Pancreas (tissue), 10 donors: ENCODE measurements at regions not wholly inside any gene's neighbourhood (a gene's known extent, or its start where the extent isn't known, plus 50 kb on each side); places are given as distances from the start of the nearest gene placed in this dataset.

Source experiments
- ATAC-seq, 4 donors: fragments of 200-7000 bp; cut with Tn5 transposase; one replicate each; pipeline versions ENCODE4 v1.8.0 to v1.9.1; 2020; ENCODE audit warnings: mild to moderate bottlenecking in 4 of 4, moderate library complexity in 4 of 4
- DNase-seq, 6 donors: peaks; one replicate each; pipeline ENCODE4 v3.0.0-alpha.2; 2020
- FAIRE-seq: peaks from 2 replicates; lab custom pipeline; 2012; peaks lifted over from hg19 to GRCh38; lab: Jason Lieb, UNC
- H3K27ac ChIP-seq, 4 donors: fragments of 200-600 bp; sonication (generic); 1 replicate in 3 of 4; 2 replicates in 1 of 4; pipeline versions ENCODE4 v1.5.0 to v1.8.0; 2020
- H3K27me3 ChIP-seq, 4 donors: fragments of 200-600 bp; one replicate each; pipeline ENCODE4 v1.8.0; 2021
- H3K36me3 ChIP-seq, 3 donors: fragments of 200-600 bp; sonication (generic) in 1 of 3; one replicate each; pipeline versions ENCODE4 v1.5.0 to v1.8.0; 2020 to 2021
- H3K4me1 ChIP-seq, 3 donors: fragments of 200-600 bp; one replicate each; pipeline ENCODE4 v1.8.0; 2021
- H3K4me3 ChIP-seq, 4 donors: fragments of 200-600 bp; sonication (generic) in 2 of 4; one replicate each; pipeline versions ENCODE4 v1.5.0 to v1.8.0; 2020 to 2021
- H3K9me3 ChIP-seq, 4 donors: fragments of 200-600 bp; one replicate each; pipeline ENCODE4 v1.8.0; 2021
- WGBS, 2 donors: extraction: QIAGEN DNeasy Blood & Tissue Kit; methylation state at CpG; one replicate each; pipeline ENCODE4 v1.1.7; 2013; 5-methylcytosine and 5-hydroxymethylcytosine counted together
- intact Hi-C, 3 donors: fragments of 100-400 bp; cut with DNase I; formaldehyde crosslinking; loops; one replicate each; pipeline versions ENCODE4 v1.11.1 to v1.14.2; 2022
- TF ChIP-seq, protein P1 (sequence below), 4 donors: fragments of 200-600 bp; sonication (generic) in 3 of 4; IDR thresholded peaks; one replicate each; pipeline versions ENCODE4 v1.5.0 to v1.8.0; 2021; ENCODE audit warnings: antibody characterized with exemption in 4 of 4
- donor health status: healthy with polysubstance abuse.
- donor health status: DM: no; HTN: no; CAD: no; lungs with moderate emphysema.
- donor health status: DM: no; HTN: no; CAD: no.
- donor health status: control.
- donor health status: control.
- donor health status: Bipolar disorder and iron deficiency.
- donor health status: DM: yes; HTN: yes; CAD: no.
- donor health status: DM: no; HTN: no; CAD: no.
- donor health status: DM: no; HTN: no; CAD: no.
- donor health status: DM: yes; HTN: yes; CAD: no.

DNA sequence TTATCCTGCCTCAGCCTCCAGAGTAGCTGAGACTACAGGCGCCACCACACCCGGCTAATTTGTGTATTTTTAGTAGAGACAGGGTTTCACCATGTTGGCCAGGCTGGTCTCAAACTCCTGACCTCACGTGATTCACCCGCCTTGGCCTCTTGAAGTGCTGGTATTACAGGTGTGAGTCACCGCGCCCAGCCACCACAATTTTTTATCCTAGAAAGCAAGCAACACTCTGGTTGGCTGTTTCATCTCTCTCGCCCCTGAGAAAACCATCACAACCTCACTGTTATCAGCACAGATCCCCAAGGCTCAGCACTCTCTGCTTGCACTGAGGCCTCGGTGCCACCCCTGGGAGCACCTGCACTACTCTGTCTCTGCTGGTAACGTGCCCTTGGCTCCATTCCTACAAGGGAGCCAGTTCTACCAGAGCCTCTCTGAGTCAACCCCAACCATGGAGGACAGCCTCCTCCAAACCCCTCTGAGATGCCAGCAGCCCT is 134.8 kb upstream of the AGAP1 start:
- no peaks in the 10 kb centered on the region for H3K9me3 ChIP-seq
- FAIRE-seq (no peak), ATAC-seq (no peak), DNase-seq (no peak)
- intact Hi-C loops: no loop called here
- no peaks in the 10 kb centered on the region for H3K36me3 ChIP-seq
- TF ChIP-seq, protein P1, sequence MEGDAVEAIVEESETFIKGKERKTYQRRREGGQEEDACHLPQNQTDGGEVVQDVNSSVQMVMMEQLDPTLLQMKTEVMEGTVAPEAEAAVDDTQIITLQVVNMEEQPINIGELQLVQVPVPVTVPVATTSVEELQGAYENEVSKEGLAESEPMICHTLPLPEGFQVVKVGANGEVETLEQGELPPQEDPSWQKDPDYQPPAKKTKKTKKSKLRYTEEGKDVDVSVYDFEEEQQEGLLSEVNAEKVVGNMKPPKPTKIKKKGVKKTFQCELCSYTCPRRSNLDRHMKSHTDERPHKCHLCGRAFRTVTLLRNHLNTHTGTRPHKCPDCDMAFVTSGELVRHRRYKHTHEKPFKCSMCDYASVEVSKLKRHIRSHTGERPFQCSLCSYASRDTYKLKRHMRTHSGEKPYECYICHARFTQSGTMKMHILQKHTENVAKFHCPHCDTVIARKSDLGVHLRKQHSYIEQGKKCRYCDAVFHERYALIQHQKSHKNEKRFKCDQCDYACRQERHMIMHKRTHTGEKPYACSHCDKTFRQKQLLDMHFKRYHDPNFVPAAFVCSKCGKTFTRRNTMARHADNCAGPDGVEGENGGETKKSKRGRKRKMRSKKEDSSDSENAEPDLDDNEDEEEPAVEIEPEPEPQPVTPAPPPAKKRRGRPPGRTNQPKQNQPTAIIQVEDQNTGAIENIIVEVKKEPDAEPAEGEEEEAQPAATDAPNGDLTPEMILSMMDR (IDR thresholded peaks at IDR 0.05): no peak
- no peaks in the 10 kb centered on the region for H3K27me3 ChIP-seq
- no peak overlapping the region for H3K4me3 ChIP-seq
- no peaks in the 10 kb centered on the region for H3K4me1 ChIP-seq
- WGBS, 2 donors: 87 to 92% methylated on average over 9 of the region's 9 CpGs
- H3K27ac ChIP-seq: no peak overlapping the region

DNA sequence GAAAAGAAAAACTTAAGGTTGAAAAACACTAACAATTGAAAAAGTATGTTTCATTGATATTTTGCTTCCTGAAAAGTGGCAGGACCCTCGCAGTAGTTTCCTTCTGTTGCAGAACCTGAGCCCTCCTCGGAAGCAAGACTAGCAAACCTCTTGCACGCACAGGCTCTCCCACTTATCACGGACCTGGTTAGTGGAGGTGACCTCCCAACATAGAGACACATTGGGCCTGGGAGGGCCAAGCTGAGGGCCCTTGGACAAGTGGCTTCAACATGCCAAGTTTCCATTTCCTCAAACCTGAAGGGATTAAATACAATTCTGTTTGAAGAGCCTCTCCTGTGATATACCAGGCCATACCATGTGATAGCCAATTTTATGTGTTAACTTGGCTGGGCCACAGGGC is 133.4 kb upstream of the AGAP1 start:
- ATAC-seq (no peak), FAIRE-seq (no peak), DNase-seq (no peak)
- TF ChIP-seq, protein P1 (IDR thresholded peaks at IDR 0.05): no peak
- intact Hi-C loops: no loop called here
- Histone ChIP-seq H3K27ac (no peak overlapping the region), H3K4me1 (no peaks in the 10 kb centered on the region), H3K4me3 (no peak overlapping the region), H3K36me3 (no peaks in the 10 kb centered on the region), H3K27me3 (no peaks in the 10 kb centered on the region), H3K9me3 (no peaks in the 10 kb centered on the region)
- WGBS, 2 donors: 86 to 93% methylated on average over 4 of the region's 4 CpGs

DNA sequence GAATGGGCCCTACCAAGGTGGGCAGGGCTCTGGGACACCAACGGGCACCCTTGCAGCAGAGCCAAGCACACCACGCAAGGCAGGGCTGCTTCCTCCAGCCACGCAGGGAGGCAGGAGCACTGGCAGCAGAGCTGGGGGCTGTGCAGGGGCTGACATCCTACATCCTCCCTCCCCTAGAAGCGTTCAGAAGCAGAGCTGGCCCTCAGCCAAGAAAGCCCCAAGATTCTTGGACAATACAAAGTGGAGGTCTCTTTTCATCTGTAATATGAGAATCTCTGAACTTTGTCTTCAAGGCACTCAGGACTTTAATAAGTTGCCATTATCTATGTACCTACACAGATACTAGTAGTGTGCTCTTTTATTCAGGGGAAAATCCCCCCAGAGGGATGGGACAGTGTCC is 128.1 kb upstream of the AGAP1 start:
- no peak overlapping the region for H3K27ac ChIP-seq
- no peaks in the 10 kb centered on the region for H3K27me3 ChIP-seq
- H3K36me3 ChIP-seq: no peaks in the 10 kb centered on the region
- ATAC-seq (no peak), DNase-seq (no peak), FAIRE-seq (no peak)
- no peaks in the 10 kb centered on the region for H3K9me3 ChIP-seq
- H3K4me3 ChIP-seq: no peak overlapping the region
- TF ChIP-seq, protein P1 (IDR thresholded peaks at IDR 0.05): no peak
- intact Hi-C loops: no loop called here
- WGBS, 2 donors: 71 to 79% methylated on average over 4 of the region's 4 CpGs
- H3K4me1 ChIP-seq: no peaks in the 10 kb centered on the region

DNA sequence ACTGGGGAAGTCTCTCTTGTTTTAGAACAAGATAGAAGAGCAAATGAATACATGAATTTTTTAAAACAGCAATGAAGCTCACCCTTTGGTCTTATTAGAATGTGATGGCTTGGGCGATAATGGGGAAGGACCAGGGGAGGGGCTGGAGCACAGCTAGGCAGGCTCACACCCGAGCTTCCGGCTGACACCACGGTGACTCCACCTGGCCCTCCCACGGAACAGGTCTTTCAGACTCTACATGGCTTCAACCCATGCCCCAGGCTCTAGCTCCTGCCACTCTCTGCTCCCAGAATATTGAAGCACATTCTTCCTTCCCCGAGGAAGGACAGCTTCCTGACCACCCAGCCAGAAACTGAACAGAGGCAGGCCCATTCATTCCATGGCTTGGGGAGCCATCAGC is 127.5 kb upstream of the AGAP1 start:
- Histone ChIP-seq H3K27ac (no peak overlapping the region), H3K4me3 (no peak overlapping the region), H3K4me1 (no peaks in the 10 kb centered on the region), H3K27me3 (no peaks in the 10 kb centered on the region), H3K9me3 (no peaks in the 10 kb centered on the region), H3K36me3 (no peaks in the 10 kb centered on the region)
- DNase-seq (no peak), FAIRE-seq (no peak), ATAC-seq (no peak)
- TF ChIP-seq, protein P1 (IDR thresholded peaks at IDR 0.05): no peak
- 76 to 88% methylated on average over 6 of the region's 6 CpGs for WGBS, 2 donors
- intact Hi-C loops: no loop called here

DNA sequence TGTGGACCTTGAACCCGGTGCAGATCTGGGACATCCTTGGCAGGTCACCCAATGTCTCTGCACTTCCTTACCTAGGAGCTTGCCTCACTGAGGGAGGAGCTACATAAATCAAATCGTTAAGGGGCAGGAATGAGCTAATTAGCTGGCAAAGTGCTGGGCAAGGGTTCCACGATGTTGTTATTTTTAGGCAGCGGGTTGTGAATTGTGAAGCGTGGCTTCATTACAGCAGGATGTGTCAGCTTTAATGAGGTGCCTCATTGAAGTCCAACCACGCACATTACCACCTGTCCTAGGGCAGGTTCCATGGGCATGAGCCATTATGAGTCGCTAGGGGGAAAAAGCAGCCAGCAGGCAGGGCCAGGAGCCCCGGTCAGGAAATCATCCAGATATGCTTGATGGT is 127.0 kb upstream of the AGAP1 start:
- Histone ChIP-seq H3K9me3 (no peaks in the 10 kb centered on the region), H3K4me1 (no peaks in the 10 kb centered on the region), H3K27ac (no peak overlapping the region), H3K27me3 (no peaks in the 10 kb centered on the region), H3K4me3 (no peak overlapping the region), H3K36me3 (no peaks in the 10 kb centered on the region)
- TF ChIP-seq, protein P1 (IDR thresholded peaks at IDR 0.05): no peak
- 70 to 77% methylated on average over 8 of the region's 8 CpGs for WGBS, 2 donors
- ATAC-seq: no peak
- intact Hi-C loops: no loop called here
- no peak for DNase-seq
- FAIRE-seq: no peak
